Renal pelvis (tissue), 1 donor: ENCODE measurements at regions not wholly inside any gene's neighbourhood (a gene's known extent, or its start where the extent isn't known, plus 50 kb on each side); places are given as distances from the start of the nearest gene placed in this dataset.
A peak's percentile ranks its signal among the peaks of the same experiment; 100 is the strongest.

Experiments
- DNase-seq: peaks from one replicate; pipeline ENCODE4 v3.0.0-alpha.2; 2013

DNA sequence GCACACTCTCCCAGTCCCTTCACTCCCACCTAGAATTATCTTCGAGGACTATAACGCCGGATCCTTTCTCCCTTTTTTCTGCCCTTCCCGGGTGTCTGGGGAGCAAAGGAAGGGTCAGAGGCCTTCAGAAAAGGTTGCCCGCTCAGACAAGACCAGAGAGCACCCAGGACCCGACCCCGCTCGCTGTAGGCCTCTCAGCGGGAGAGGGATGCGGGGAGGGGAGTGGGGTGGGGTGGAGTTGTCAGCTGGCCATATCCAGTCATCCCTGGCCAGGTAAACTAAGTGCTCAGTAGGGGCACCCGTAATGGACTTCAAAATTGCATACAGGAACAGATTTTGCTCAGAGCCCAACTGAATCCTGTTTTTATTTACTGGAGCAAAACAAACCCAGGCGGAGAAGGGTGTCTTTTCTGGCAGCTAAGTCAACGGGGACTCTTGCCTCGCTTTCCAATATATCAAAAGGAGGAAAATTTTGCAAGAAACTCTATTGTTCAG is 65.0 kb downstream of the NOL4 start:
- no peak for DNase-seq

- peak; percentile 64 for DNase-seq
These were observed 65.6 kb downstream of the NOL4 start for GRCh38 chr18:34158881-34159690.

GRCh38 chr18:34153711-34154110 is 71.0 kb downstream of the NOL4 start:
- no peak for DNase-seq

DNA sequence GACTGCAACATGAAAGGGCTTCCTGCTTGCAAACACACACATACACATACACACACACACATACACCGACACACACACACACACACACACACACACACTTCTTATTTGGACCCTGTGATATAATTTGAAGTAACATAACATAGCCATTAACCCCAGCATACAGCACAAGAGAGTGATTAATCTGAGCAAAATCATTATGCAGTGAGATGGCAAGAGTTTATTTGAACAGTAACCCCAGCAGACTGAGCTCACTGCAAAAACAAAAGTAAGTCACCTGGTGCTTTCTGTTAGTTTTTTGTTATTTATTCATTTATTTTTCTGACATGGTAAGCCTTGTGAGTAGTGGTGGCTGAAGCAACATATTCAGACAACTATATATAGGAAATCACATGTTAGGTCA is 93.7 kb downstream of the NOL4 start:
- DNase-seq = no peak

- DNase-seq = no peak
These were observed 96.3 kb downstream of the NOL4 start for GRCh38 chr18:34128436-34128835.

GRCh38 chr18:34126121-34126520 is 98.6 kb downstream of the NOL4 start:
- DNase-seq = no peak

DNA sequence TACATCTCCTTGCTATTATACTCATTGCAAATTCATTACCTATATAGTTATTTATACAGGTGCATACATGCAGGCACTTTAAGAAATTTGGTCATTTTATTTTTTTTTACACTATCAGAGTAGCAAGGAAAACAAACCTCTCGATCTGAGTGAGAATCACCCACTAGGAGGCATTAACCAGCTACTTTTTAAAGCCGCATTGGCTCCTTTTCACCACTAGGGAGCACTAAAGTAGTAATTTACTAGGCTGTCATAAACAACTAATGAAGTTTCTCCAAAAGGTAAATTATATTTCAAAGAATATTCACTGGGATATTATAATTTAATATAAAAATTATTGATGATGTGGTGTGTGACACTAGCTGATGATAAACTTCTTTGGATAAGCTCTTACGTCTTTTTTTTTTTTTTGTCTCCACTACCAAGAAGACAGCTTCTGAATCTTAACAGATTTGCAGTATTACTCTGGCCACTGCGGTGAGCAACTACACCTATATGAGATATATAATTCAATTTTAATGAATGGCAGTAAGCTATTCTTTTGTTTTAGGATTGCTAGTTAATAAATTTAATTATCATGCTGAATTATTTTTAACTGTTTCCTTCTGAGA is 101.9 kb downstream of the NOL4 start:
- no peak for DNase-seq

- DNase-seq = peak; percentile 40
These were observed 103.5 kb downstream of the NOL4 start for GRCh38 chr18:34121200-34121721.

DNA sequence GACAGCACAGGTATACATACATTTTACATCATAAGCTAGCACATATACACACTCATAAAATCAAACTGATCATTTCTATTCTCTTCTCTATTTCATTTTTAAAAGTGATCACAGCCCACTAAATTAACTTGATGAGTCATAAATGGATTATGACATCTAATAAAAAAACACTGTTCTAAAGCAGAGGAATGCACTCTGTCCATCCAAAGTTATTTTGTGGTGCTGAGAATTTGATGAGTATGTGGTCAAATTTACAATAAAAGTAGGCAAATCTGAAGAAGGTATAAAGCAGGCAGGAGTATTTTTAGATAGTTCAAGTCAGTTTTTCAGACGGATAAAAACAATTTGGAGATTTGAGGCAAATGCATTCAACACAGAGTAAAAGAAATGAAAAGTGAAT is 104.4 kb downstream of the NOL4 start:
- no peak for DNase-seq

DNA sequence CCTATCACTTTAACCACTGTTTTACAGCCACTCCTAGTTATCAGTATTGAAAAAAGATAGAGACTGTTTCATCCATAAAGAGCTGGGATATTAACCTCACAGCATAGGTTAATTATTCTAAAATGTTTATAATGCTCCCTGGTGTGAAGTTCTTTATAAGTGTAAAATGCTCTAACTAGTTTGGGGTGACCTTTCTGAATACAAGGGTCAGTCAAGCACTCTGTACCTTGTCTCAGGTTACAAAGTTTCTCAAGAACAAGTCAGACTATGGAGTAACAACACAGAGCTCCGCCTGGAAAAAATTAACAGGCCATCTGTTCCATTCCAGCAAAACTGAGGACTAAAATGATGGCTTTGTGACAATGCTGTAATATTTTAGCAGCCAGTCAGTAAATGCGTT is 107.4 kb downstream of the NOL4 start:
- DNase-seq = no peak

GRCh38 chr18:34115409-34116081 is 109.2 kb downstream of the NOL4 start:
- DNase-seq = no peak

DNA sequence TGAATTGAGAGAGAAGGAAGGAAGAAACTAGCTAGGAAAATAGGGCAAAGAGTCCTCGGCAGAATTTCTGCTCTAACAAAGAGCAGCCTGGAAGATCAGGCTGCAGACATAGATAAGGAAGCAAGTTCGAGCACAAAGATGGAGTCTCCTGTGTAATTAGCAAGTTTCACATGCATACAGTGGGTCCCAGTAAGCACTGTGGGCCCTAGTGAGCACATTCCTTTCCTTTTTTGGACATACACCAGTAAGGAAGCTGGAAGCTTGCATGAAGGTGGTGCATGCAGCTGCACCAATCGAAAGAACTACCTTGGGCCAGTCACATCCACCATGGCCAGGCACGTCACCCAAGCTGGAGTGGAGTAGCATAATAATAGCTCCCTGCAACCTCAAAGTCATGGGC is 109.7 kb downstream of the NOL4 start:
- DNase-seq = no peak

GRCh38 chr18:34108206-34108605 is 116.5 kb downstream of the NOL4 start:
- no peak for DNase-seq

DNA sequence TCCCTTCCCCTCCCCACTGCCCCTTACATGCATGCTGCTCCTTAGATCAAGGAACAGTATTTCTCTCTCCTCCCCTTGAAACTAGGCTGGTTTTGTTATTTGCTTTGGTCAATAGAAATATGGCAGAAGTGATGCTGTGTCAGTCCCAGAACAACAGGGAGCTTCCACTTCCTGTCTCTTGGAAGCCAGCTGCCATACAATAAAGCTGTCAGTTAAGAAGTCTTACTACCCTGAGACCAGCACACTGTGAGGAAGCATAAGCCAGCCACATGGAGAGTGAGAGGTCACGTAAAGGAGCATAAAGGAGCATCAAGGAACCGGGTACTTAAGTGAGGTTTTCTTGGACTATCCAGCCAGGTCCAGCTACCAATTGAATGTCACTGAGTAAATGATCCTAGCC is 126.6 kb downstream of the NOL4 start:
- no peak for DNase-seq

- DNase-seq = no peak
These were observed 127.4 kb downstream of the NOL4 start for GRCh38 chr18:34097312-34097711.

DNA sequence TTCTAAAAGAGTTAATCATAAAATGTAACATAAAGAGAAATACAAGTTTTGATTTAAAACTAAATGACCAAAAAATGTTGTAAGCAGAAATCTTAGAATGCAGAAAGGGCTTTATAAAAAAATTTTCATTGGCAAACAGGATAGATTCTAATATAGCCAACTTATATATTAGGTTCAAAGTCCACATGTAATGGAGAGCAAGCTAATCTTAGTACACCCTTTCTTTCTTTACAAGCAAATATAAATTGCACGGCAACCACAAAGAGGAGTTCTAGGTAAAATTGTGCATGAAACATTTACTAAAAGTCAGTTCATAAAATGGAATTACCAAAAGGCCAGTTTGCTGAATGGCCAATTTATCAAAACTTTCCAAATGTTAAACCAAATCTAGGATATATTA is 130.6 kb downstream of the NOL4 start:
- DNase-seq = no peak

DNA sequence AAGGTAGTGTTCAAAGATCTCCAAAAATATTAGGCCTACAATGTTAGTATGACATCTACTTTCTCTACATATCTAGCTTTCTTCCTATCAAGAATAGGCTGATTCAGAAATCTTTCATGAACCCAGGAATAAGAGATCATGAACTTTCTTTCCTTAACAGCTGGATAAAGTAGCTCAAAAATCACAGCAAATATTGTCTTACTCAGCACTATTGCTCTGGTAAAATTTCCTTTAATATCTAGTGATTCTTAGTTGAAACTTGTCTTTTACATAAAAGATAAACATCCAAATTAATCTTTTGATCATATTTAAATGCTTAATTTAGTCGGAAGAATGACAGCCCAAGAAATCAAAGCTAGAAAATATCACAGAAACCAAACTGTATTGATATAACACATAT is 131.9 kb downstream of the NOL4 start:
- DNase-seq = no peak

- DNase-seq = no peak
These were observed 138.3 kb downstream of the NOL4 start for GRCh38 chr18:34086370-34086769.

GRCh38 chr18:34085140-34085739 is 139.5 kb downstream of the NOL4 start:
- no peak for DNase-seq

- DNase-seq = no peak
These were observed 140.1 kb downstream of the NOL4 start for GRCh38 chr18:34084635-34085034.

GRCh38 chr18:34083910-34084535 is 140.7 kb downstream of the NOL4 start:
- DNase-seq = no peak

DNA sequence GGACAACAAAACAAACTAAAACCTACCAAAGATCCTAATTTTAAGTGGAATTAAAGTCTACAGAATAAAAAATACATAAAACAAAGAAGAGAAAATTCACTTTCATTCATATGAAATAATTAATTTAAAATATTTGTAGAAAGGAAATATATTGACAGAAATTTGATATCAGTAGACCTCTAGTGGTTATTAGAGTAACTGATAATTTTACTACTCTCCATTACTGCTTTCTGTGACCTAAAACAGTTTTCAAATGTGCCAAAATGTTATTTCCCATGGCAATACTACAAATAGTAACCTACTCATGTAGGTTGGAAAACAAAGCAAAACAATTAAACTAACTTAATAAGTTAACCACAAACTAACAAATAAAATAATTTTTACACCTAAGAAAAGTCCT is 147.1 kb downstream of the NOL4 start:
- no peak for DNase-seq
